Fibroblast of the aortic adventitia (primary cell): ENCODE measurements at regions not wholly inside any gene's neighbourhood (a gene's known extent, or its start where the extent isn't known, plus 50 kb on each side); places are given as distances from the start of the nearest gene placed in this dataset.
"Not testable (repeated sequence)": the region's sequence is repeated elsewhere in the genome, so short reads cannot be mapped to it uniquely, and the experiment has no call there.

Source experiments
- DNase-seq: peaks from one replicate; pipeline ENCODE4 v3.0.0-alpha.2; 2010; ENCODE audit warnings: low read depth
- H3K4me3 ChIP-seq: 2 replicates; pipeline ENCODE4 v1.5.1; 2011; ENCODE audit warnings: low read depth, mild to moderate bottlenecking, control low read depth, low read length, moderate library complexity
- CTCF ChIP-seq: IDR thresholded peaks from 2 replicates; pipeline ENCODE4 v1.5.1; 2011; ENCODE audit warnings: mild to moderate bottlenecking, low read length, control low read depth, inconsistent platforms; ENCODE audit not compliant: insufficient read depth

GRCh38 chr5:174581894-174582293 lies 142.5 kb upstream of the MSX2 start:
- no peak for DNase-seq
- TF ChIP-seq CTCF = no peak
- H3K4me3 ChIP-seq = no peak overlapping the region

GRCh38 chr5:174583071-174583470 lies 141.3 kb upstream of the MSX2 start:
- TF ChIP-seq CTCF = no peak
- DNase-seq = no peak

GRCh38 chr5:174585472-174585871 lies 138.9 kb upstream of the MSX2 start:
- TF ChIP-seq CTCF = no peak
- DNase-seq = no peak
- no peak overlapping the region for H3K4me3 ChIP-seq

More at GRCh38 chr5:174583071-174583470, 141.3 kb upstream of the MSX2 start:
- no peak overlapping the region for H3K4me3 ChIP-seq

GRCh38 chr5:174586163-174586562 lies 138.2 kb upstream of the MSX2 start:
- not testable (repeated sequence) for H3K4me3 ChIP-seq, DNase-seq

GRCh38 chr5:174589011-174589410 lies 135.4 kb upstream of the MSX2 start:
- H3K4me3 ChIP-seq = no peak overlapping the region
- DNase-seq = no peak
- no peak for TF ChIP-seq CTCF

GRCh38 chr5:174589599-174589998 lies 134.8 kb upstream of the MSX2 start:
- TF ChIP-seq CTCF = no peak
- no peak for DNase-seq
- H3K4me3 ChIP-seq = no peak overlapping the region

- TF ChIP-seq CTCF = no peak
Measured at GRCh38 chr5:174590820-174591219, 133.6 kb upstream of the MSX2 start.

GRCh38 chr5:174596429-174596828 lies 128.0 kb upstream of the MSX2 start:
- no peak for TF ChIP-seq CTCF
- no peak overlapping the region for H3K4me3 ChIP-seq
- DNase-seq = no peak

More at GRCh38 chr5:174590820-174591219, 133.6 kb upstream of the MSX2 start:
- DNase-seq = no peak
- H3K4me3 ChIP-seq = no peak overlapping the region
